Uterus (tissue), 3 donors: ENCODE measurements at regions not wholly inside any gene's neighbourhood (a gene's known extent, or its start where the extent isn't known, plus 50 kb on each side); places are given as distances from the start of the nearest gene placed in this dataset.

Source experiments
- DNase-seq, 2 donors: peaks; one replicate each; pipeline ENCODE4 v3.0.0-alpha.2; 2019 to 2020
- H3K27ac ChIP-seq, 2 donors: fragments of 200-600 bp; sonication (generic); 1 replicate in 1 of 2; 2 replicates in 1 of 2; pipeline ENCODE4 v1.5.1; 2016 to 2018
- H3K27me3 ChIP-seq, 2 donors: fragments of 200-600 bp; sonication (generic); one replicate each; pipeline ENCODE4 v1.5.1; 2018 to 2019; ENCODE audit warnings: control low read depth in 1 of 2
- H3K36me3 ChIP-seq, 2 donors: fragments of 200-600 bp; sonication (generic); one replicate each; pipeline ENCODE4 v1.5.1; 2019; ENCODE audit warnings: control low read depth in 1 of 2
- H3K4me1 ChIP-seq, 2 donors: fragments of 200-600 bp; sonication (generic); one replicate each; pipeline ENCODE4 v1.5.1; 2018 to 2019; ENCODE audit warnings: control low read depth in 1 of 2
- H3K4me3 ChIP-seq, 2 donors: fragments of 200-600 bp; sonication (generic); 1 replicate in 1 of 2; 2 replicates in 1 of 2; pipeline ENCODE4 v1.5.1; 2018 to 2019; ENCODE audit warnings: mild to moderate bottlenecking in 1 of 2
- H3K9me3 ChIP-seq, 2 donors: fragments of 200-600 bp; sonication (generic); one replicate each; pipeline ENCODE4 v1.5.1; 2019; ENCODE audit warnings: control low read depth in 1 of 2
- CTCF ChIP-seq, 4 experiments: fragments of 200-600 bp in 2 of 4; fragments of 450-650 bp in 2 of 4; sonication (generic) in 2 of 4; IDR thresholded peaks; one replicate each; pipeline ENCODE4 v1.5.1; 2016 to 2019; ENCODE audit warnings: antibody characterized with exemption in 4 of 4, mild to moderate bottlenecking in 2 of 4, moderate library complexity in 1 of 4
- POLR2A ChIP-seq, 2 donors: fragments of 450-650 bp; IDR thresholded peaks; one replicate each; pipeline ENCODE4 v1.6.1; 2016; ENCODE audit warnings: antibody characterized with exemption in 2 of 2, mild to moderate bottlenecking in 1 of 2, moderate library complexity in 1 of 2
- intact Hi-C: fragments of 100-400 bp; cut with DNase I; formaldehyde crosslinking; loops from one replicate; pipeline ENCODE4 v1.15.1; 2023; ENCODE audit warnings: low total_unique reads
- donor health status: DM: yes; HTN: yes; CAD: no.

GRCh38 chr1:98468111-98468717, 193.3 kb upstream of the SNX7 start:
- DNase-seq: no peak
- H3K27me3 ChIP-seq: no peaks in the 10 kb centered on the region
- TF ChIP-seq CTCF (IDR thresholded peaks at IDR 0.05): peak; percentile 20 to 40 (median 36)
- TF ChIP-seq POLR2A (IDR thresholded peaks at IDR 0.05): no peak
- H3K9me3 ChIP-seq: no peaks in the 10 kb centered on the region
- intact Hi-C loops: no loop called here
- no peak overlapping the region for H3K27ac ChIP-seq
- H3K4me3 ChIP-seq: no peak overlapping the region
- H3K36me3 ChIP-seq: no peaks in the 10 kb centered on the region
- H3K4me1 ChIP-seq: no peaks in the 10 kb centered on the region

- H3K9me3 ChIP-seq: no peaks in the 10 kb centered on the region
- intact Hi-C loops: no loop called here
- H3K27ac ChIP-seq: no peak overlapping the region
- H3K36me3 ChIP-seq: no peaks in the 10 kb centered on the region
- DNase-seq: no peak
- TF ChIP-seq CTCF (IDR thresholded peaks at IDR 0.05) (no peak), POLR2A (IDR thresholded peaks at IDR 0.05) (no peak)
- no peaks in the 10 kb centered on the region for H3K27me3 ChIP-seq
- H3K4me3 ChIP-seq: no peak overlapping the region
- H3K4me1 ChIP-seq: no peaks in the 10 kb centered on the region
Observed at GRCh38 chr1:98467586-98467985, 193.9 kb upstream of the SNX7 start.

- TF ChIP-seq POLR2A (IDR thresholded peaks at IDR 0.05) (no peak), CTCF (IDR thresholded peaks at IDR 0.05) (no peak)
- Histone ChIP-seq H3K36me3 (no peaks in the 10 kb centered on the region), H3K27me3 (no peaks in the 10 kb centered on the region), H3K27ac (no peak overlapping the region), H3K9me3 (no peaks in the 10 kb centered on the region), H3K4me1 (no peaks in the 10 kb centered on the region), H3K4me3 (no peak overlapping the region)
- DNase-seq: no peak
- intact Hi-C loops: no loop called here
Observed at GRCh38 chr1:98467122-98467521, 194.4 kb upstream of the SNX7 start.

GRCh38 chr1:98461873-98462385, 199.6 kb upstream of the SNX7 start:
- no peak overlapping the region for H3K4me3 ChIP-seq
- H3K9me3 ChIP-seq: no peaks in the 10 kb centered on the region
- no peaks in the 10 kb centered on the region for H3K4me1 ChIP-seq
- intact Hi-C loops: no loop called here
- no peak overlapping the region for H3K27ac ChIP-seq
- no peaks in the 10 kb centered on the region for H3K27me3 ChIP-seq
- TF ChIP-seq CTCF (IDR thresholded peaks at IDR 0.05) (no peak), POLR2A (IDR thresholded peaks at IDR 0.05) (no peak)
- no peak for DNase-seq
- no peaks in the 10 kb centered on the region for H3K36me3 ChIP-seq

GRCh38 chr1:98460136-98460535, 201.4 kb upstream of the SNX7 start:
- no peak for TF ChIP-seq CTCF (IDR thresholded peaks at IDR 0.05)
- TF ChIP-seq POLR2A (IDR thresholded peaks at IDR 0.05): no peak
- no peaks in the 10 kb centered on the region for H3K4me1 ChIP-seq
- no peak overlapping the region for H3K27ac ChIP-seq
- intact Hi-C loops: no loop called here
- H3K36me3 ChIP-seq: no peaks in the 10 kb centered on the region
- H3K27me3 ChIP-seq: no peaks in the 10 kb centered on the region
- H3K4me3 ChIP-seq: no peak overlapping the region
- H3K9me3 ChIP-seq: no peaks in the 10 kb centered on the region
- DNase-seq: no peak
